HEK293 (cell line): ENCODE measurements at regions not wholly inside any gene's neighbourhood (a gene's known extent, or its start where the extent isn't known, plus 50 kb on each side); places are given as distances from the start of the nearest gene placed in this dataset.

Source experiments
- CTCF ChIA-PET: fragments of 350-600 bp; formaldehyde crosslinking; extraction: SDS; loops from one replicate; lab custom pipeline; 2021; ENCODE audit warnings: antibody characterized with exemption; lab: Yijun Ruan, JAX
- POLR2A ChIA-PET: fragments of 300-600 bp; formaldehyde crosslinking; extraction: SDS; loops from one replicate; lab custom pipeline; 2020; ENCODE audit warnings: antibody characterized with exemption, inconsistent platforms; lab: Yijun Ruan, JAX
- H3K27ac ChIP-seq: fragments of 200-500 bp; sonication (Bioruptor generic); 2 replicates; pipeline ENCODE4 v1.5.1; 2014; ENCODE audit warnings: low read depth, low read length, control low read depth, inconsistent platforms; ENCODE audit errors: extremely low read depth
- H3K36me3 ChIP-seq, 2 experiments: fragments of 200-500 bp in 1 of 2; sonication (Bioruptor generic) in 1 of 2; 1 replicate in 1 of 2; 2 replicates in 1 of 2; pipeline ENCODE4 v1.5.1; 2014 to 2017; ENCODE audit warnings: inconsistent platforms in 2 of 2, low read length in 2 of 2; ENCODE audit not compliant: control insufficient read depth in 2 of 2, insufficient read depth in 1 of 2
- H3K4me1 ChIP-seq: fragments of 200-500 bp; sonication (Bioruptor generic); 2 replicates; pipeline ENCODE4 v1.5.1; 2014; ENCODE audit warnings: mild to moderate bottlenecking, low read length, inconsistent platforms; ENCODE audit not compliant: control insufficient read depth, insufficient read depth
- H3K4me3 ChIP-seq: 2 replicates; pipeline ENCODE4 v1.5.1; 2011; ENCODE audit warnings: low read depth, mild to moderate bottlenecking, control low read depth, low read length, moderate library complexity
- H3K9me3 ChIP-seq: fragments of 200-500 bp; sonication (Bioruptor generic); 2 replicates; pipeline ENCODE4 v1.5.1; 2014; ENCODE audit warnings: low read depth, low read length, inconsistent platforms; ENCODE audit not compliant: control insufficient read depth, insufficient read depth
- FEZF1 ChIP-seq: fragments of 450-650 bp; formaldehyde crosslinking; IDR thresholded peaks from 2 replicates; pipeline ENCODE4 v1.5.1; 2016; ENCODE audit warnings: missing biosample characterization, missing genetic modification characterization
- KLF9 ChIP-seq: fragments of 450-650 bp; formaldehyde crosslinking; IDR thresholded peaks from 2 replicates; pipeline ENCODE4 v1.5.1; 2016; ENCODE audit warnings: missing biosample characterization, missing genetic modification characterization, low read depth
- PBX3 ChIP-seq: sonication (generic); formaldehyde crosslinking; IDR thresholded peaks from 2 replicates; pipeline ENCODE4 v1.8.1; 2022; ENCODE audit warnings: mild to moderate bottlenecking, moderate library complexity, missing genetic modification reagents
- SALL2 ChIP-seq: fragments of 450-650 bp; formaldehyde crosslinking; IDR thresholded peaks from 2 replicates; pipeline ENCODE4 v1.5.0; 2017; ENCODE audit warnings: missing biosample characterization, mild to moderate bottlenecking, missing genetic modification characterization, borderline replicate concordance
- SP3 ChIP-seq: fragments of 450-650 bp; formaldehyde crosslinking; IDR thresholded peaks from 2 replicates; pipeline ENCODE4 v1.5.1; 2016; ENCODE audit warnings: missing biosample characterization, missing genetic modification characterization
- ZNF10 ChIP-seq: fragments of 450-650 bp; formaldehyde crosslinking; IDR thresholded peaks from 2 replicates; pipeline ENCODE4 v1.5.1; 2017; ENCODE audit warnings: missing biosample characterization, missing genetic modification characterization
- ZNF132 ChIP-seq: fragments of 450-650 bp; formaldehyde crosslinking; IDR thresholded peaks from 2 replicates; pipeline ENCODE4 v1.5.1; 2017; ENCODE audit warnings: missing biosample characterization, missing genetic modification characterization, borderline replicate concordance
- ZNF2 ChIP-seq: fragments of 450-650 bp; formaldehyde crosslinking; IDR thresholded peaks from 2 replicates; pipeline ENCODE4 v1.5.1; 2016; ENCODE audit warnings: missing biosample characterization, missing genetic modification characterization
- ZNF221 ChIP-seq: fragments of 450-650 bp; formaldehyde crosslinking; IDR thresholded peaks from 2 replicates; pipeline ENCODE4 v1.5.1; 2017; ENCODE audit warnings: missing biosample characterization, missing genetic modification characterization, borderline replicate concordance
- ZNF23 ChIP-seq: fragments of 450-650 bp; formaldehyde crosslinking; IDR thresholded peaks from 2 replicates; pipeline ENCODE4 v1.5.1; 2016; ENCODE audit warnings: missing biosample characterization, missing genetic modification characterization, borderline replicate concordance
- ZNF292 ChIP-seq: fragments of 450-650 bp; formaldehyde crosslinking; IDR thresholded peaks from 2 replicates; pipeline ENCODE4 v1.5.1; 2016; ENCODE audit warnings: low read depth, missing biosample characterization, missing genetic modification characterization, borderline replicate concordance
- ZNF311 ChIP-seq: fragments of 450-650 bp; formaldehyde crosslinking; IDR thresholded peaks from 2 replicates; pipeline ENCODE4 v1.5.1; 2017; ENCODE audit warnings: missing biosample characterization, missing genetic modification characterization, borderline replicate concordance
- ZNF341 ChIP-seq: fragments of 450-650 bp; formaldehyde crosslinking; IDR thresholded peaks from 2 replicates; pipeline ENCODE4; 2016; ENCODE audit warnings: low read depth, missing biosample characterization, missing genetic modification characterization
- ZNF362 ChIP-seq: fragments of 450-650 bp; formaldehyde crosslinking; IDR thresholded peaks from 2 replicates; pipeline ENCODE4 v1.5.1; 2016; ENCODE audit warnings: missing biosample characterization, missing genetic modification characterization
- ZNF624 ChIP-seq: fragments of 450-650 bp; formaldehyde crosslinking; IDR thresholded peaks from 2 replicates; pipeline ENCODE4 v1.5.1; 2017; ENCODE audit warnings: missing biosample characterization, missing genetic modification characterization
- ZNF654 ChIP-seq: fragments of 450-650 bp; formaldehyde crosslinking; IDR thresholded peaks from 2 replicates; pipeline ENCODE4 v1.5.1; 2016; ENCODE audit warnings: low read depth, missing biosample characterization, missing genetic modification characterization
- ZNF658 ChIP-seq: fragments of 450-650 bp; formaldehyde crosslinking; IDR thresholded peaks from 2 replicates; pipeline ENCODE4; 2016; ENCODE audit warnings: missing biosample characterization, missing genetic modification characterization
- ZNF704 ChIP-seq: fragments of 450-650 bp; formaldehyde crosslinking; IDR thresholded peaks from 2 replicates; pipeline ENCODE4 v1.5.1; 2016; ENCODE audit warnings: missing biosample characterization, missing genetic modification characterization
- TF ChIP-seq, protein P1 (sequence below): fragments of 450-650 bp; formaldehyde crosslinking; IDR thresholded peaks from 2 replicates; pipeline ENCODE4 v1.5.1; 2016; ENCODE audit warnings: missing biosample characterization, missing genetic modification characterization
- TF ChIP-seq, protein P2 (sequence below): fragments of 450-650 bp; formaldehyde crosslinking; conservative IDR thresholded peaks from 2 replicates; pipeline ENCODE4 v1.5.1; 2016; ENCODE audit warnings: low read depth, missing biosample characterization, missing genetic modification characterization

GRCh38 chr5:58400737-58401136 lies 59.1 kb downstream of the PLK2 start:
- no peaks in the 10 kb centered on the region for H3K9me3 ChIP-seq
- no peak overlapping the region for H3K4me3 ChIP-seq
- H3K4me1 ChIP-seq = no peaks in the 10 kb centered on the region
- CTCF ChIA-PET = interaction anchor here (0.9 kb wide), 1 partner anchor 40 kb away, joined by 3 read pairs; no protein-coding TSS in a partner anchor
- H3K27ac ChIP-seq = no peak overlapping the region
- no peaks in the 10 kb centered on the region for H3K36me3 ChIP-seq
- POLR2A ChIA-PET = no interaction called here
- no peak for TF ChIP-seq ZNF624
- TF ChIP-seq, protein P1, sequence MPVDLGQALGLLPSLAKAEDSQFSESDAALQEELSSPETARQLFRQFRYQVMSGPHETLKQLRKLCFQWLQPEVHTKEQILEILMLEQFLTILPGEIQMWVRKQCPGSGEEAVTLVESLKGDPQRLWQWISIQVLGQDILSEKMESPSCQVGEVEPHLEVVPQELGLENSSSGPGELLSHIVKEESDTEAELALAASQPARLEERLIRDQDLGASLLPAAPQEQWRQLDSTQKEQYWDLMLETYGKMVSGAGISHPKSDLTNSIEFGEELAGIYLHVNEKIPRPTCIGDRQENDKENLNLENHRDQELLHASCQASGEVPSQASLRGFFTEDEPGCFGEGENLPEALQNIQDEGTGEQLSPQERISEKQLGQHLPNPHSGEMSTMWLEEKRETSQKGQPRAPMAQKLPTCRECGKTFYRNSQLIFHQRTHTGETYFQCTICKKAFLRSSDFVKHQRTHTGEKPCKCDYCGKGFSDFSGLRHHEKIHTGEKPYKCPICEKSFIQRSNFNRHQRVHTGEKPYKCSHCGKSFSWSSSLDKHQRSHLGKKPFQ (tag by site-specific recombination) = no peak

DNA sequence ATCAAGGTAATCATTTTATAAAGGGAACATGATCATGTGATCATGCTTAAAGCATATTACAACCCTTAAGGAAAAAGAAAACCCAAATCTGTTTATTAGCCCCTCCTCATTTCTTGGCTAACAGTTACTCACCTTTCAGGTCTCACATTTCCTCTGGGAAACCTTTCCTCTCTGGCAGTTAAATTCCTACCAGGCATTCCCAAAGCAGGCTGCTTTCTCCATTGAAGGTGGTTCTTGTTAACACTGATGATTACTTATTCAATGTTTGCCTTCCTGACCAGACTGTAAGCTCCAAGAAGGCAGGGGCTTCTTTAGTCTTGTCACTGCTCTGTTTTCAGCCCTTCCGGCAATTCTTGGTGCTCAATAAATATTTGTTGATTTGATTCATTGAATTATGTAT lies 59.9 kb downstream of the PLK2 start:
- Histone ChIP-seq H3K4me3 (no peak overlapping the region), H3K9me3 (no peaks in the 10 kb centered on the region), H3K27ac (no peak overlapping the region), H3K36me3 (no peaks in the 10 kb centered on the region), H3K4me1 (no peaks in the 10 kb centered on the region)
- POLR2A ChIA-PET = no interaction called here
- TF ChIP-seq ZNF704 (tag by site-specific recombination) = no peak
- no peak for TF ChIP-seq ZNF292 (tag by site-specific recombination)
- TF ChIP-seq, protein P1 (tag by site-specific recombination) = no peak
- no peak for TF ChIP-seq KLF9
- TF ChIP-seq PBX3 (CRISPR knock-in tag) = no peak
- TF ChIP-seq ZNF132 = no peak
- no peak for TF ChIP-seq ZNF10 (tag by site-specific recombination)
- TF ChIP-seq ZNF654 (tag by site-specific recombination) = no peak
- no peak for TF ChIP-seq ZNF221 (tag by site-specific recombination)
- TF ChIP-seq SALL2 = no peak
- no peak for TF ChIP-seq SP3 (tag by site-specific recombination)
- no peak for TF ChIP-seq ZNF362 (tag by site-specific recombination)
- CTCF ChIA-PET = interaction anchor here (0.9 kb wide), 1 partner anchor 39 kb away, joined by 3 read pairs; no protein-coding TSS in a partner anchor

- POLR2A ChIA-PET = no interaction called here
- H3K36me3 ChIP-seq = no peaks in the 10 kb centered on the region
- no peaks in the 10 kb centered on the region for H3K4me1 ChIP-seq
- CTCF ChIA-PET = interaction anchor here (0.9 kb wide), 1 partner anchor 38 kb away, joined by 3 read pairs; no protein-coding TSS in a partner anchor
- H3K27ac ChIP-seq = no peak overlapping the region
- H3K4me3 ChIP-seq = no peak overlapping the region
- no peaks in the 10 kb centered on the region for H3K9me3 ChIP-seq
- TF ChIP-seq, protein P2, sequence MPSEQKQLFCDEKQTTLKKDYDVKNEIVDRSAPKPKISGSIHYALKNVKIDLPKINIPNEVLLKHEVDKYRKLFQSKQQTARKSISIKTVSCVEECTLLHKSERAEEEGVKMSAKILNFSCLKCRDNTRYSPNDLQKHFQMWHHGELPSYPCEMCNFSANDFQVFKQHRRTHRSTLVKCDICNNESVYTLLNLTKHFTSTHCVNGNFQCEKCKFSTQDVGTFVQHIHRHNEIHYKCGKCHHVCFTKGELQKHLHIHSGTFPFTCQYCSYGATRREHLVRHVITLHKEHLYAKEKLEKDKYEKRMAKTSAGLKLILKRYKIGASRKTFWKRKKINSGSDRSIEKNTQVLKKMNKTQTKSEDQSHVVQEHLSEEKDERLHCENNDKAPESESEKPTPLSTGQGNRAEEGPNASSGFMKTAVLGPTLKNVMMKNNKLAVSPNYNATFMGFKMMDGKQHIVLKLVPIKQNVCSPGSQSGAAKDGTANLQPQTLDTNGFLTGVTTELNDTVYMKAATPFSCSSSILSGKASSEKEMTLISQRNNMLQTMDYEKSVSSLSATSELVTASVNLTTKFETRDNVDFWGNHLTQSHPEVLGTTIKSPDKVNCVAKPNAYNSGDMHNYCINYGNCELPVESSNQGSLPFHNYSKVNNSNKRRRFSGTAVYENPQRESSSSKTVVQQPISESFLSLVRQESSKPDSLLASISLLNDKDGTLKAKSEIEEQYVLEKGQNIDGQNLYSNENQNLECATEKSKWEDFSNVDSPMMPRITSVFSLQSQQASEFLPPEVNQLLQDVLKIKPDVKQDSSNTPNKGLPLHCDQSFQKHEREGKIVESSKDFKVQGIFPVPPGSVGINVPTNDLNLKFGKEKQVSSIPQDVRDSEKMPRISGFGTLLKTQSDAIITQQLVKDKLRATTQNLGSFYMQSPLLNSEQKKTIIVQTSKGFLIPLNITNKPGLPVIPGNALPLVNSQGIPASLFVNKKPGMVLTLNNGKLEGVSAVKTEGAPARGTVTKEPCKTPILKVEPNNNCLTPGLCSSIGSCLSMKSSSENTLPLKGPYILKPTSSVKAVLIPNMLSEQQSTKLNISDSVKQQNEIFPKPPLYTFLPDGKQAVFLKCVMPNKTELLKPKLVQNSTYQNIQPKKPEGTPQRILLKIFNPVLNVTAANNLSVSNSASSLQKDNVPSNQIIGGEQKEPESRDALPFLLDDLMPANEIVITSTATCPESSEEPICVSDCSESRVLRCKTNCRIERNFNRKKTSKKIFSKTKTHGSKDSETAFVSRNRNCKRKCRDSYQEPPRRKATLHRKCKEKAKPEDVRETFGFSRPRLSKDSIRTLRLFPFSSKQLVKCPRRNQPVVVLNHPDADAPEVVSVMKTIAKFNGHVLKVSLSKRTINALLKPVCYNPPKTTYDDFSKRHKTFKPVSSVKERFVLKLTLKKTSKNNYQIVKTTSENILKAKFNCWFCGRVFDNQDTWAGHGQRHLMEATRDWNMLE (tag by site-specific recombination) = no peak
- no peak for TF ChIP-seq ZNF658 (tag by site-specific recombination)
- no peak for TF ChIP-seq ZNF341
- no peak for TF ChIP-seq ZNF2 (tag by site-specific recombination)
- no peak for TF ChIP-seq FEZF1 (tag by site-specific recombination)
- no peak for TF ChIP-seq ZNF311
- no peak for TF ChIP-seq ZNF23 (tag by site-specific recombination)
Measured at GRCh38 chr5:58394339-58394738, 65.5 kb downstream of the PLK2 start.
